Stimulated activated CD4-positive, alpha-beta T cell treated with anti-CD3 and anti-CD28 coated beads, Interleukin-12 subunit alpha, Interleukin-12 subunit beta, amount 100 ng/mL, for 24 hours (primary cell): ENCODE measurements at regions not wholly inside any gene's neighbourhood (a gene's known extent, or its start where the extent isn't known, plus 50 kb on each side); places are given as distances from the start of the nearest gene placed in this dataset.

Experiments used
- DNase-seq, 2 experiments: peaks; one replicate each; pipeline ENCODE4 v3.0.0-alpha.2; 2020; ENCODE audit warnings: low read depth in 2 of 2

GRCh38 chr6:113560908-113561307 lies 296.2 kb upstream of the MARCKS start:
- no peak for DNase-seq

- DNase-seq, result no peak
Observed at GRCh38 chr6:113562248-113562647, 294.9 kb upstream of the MARCKS start.

GRCh38 chr6:113564371-113565171 lies 292.6 kb upstream of the MARCKS start:
- DNase-seq, result no peak

- DNase-seq, result no peak
Observed at GRCh38 chr6:113565306-113565705, 291.8 kb upstream of the MARCKS start.

GRCh38 chr6:113570161-113570560 lies 287.0 kb upstream of the MARCKS start:
- no peak for DNase-seq

GRCh38 chr6:113570641-113571040 lies 286.5 kb upstream of the MARCKS start:
- no peak for DNase-seq

GRCh38 chr6:113574147-113574546 lies 283.0 kb upstream of the MARCKS start:
- no peak for DNase-seq

GRCh38 chr6:113576310-113576709 lies 280.8 kb upstream of the MARCKS start:
- no peak for DNase-seq

- DNase-seq, result no peak
Observed at GRCh38 chr6:113578691-113579090, 278.5 kb upstream of the MARCKS start.

- DNase-seq, result no peak
Observed at GRCh38 chr6:113584767-113585166, 272.4 kb upstream of the MARCKS start.

- no peak for DNase-seq
Observed at GRCh38 chr6:113585246-113585645, 271.9 kb upstream of the MARCKS start.

- no peak for DNase-seq
Observed at GRCh38 chr6:113586413-113587077, 270.6 kb upstream of the MARCKS start.

GRCh38 chr6:113587078-113587699 lies 270.0 kb upstream of the MARCKS start:
- no peak for DNase-seq

GRCh38 chr6:113588646-113589045 lies 268.5 kb upstream of the MARCKS start:
- no peak for DNase-seq

- DNase-seq, result no peak
Observed at GRCh38 chr6:113591896-113592827, 265.0 kb upstream of the MARCKS start.

- no peak for DNase-seq
Observed at GRCh38 chr6:113594726-113595125, 262.4 kb upstream of the MARCKS start.

- no peak for DNase-seq
Observed at GRCh38 chr6:113595911-113596376, 261.2 kb upstream of the MARCKS start.

- no peak for DNase-seq
Observed at GRCh38 chr6:113596387-113597230, 260.5 kb upstream of the MARCKS start.

GRCh38 chr6:113597231-113597583 lies 259.9 kb upstream of the MARCKS start:
- DNase-seq, result no peak

- DNase-seq, result no peak
Observed at GRCh38 chr6:113598786-113599185, 258.4 kb upstream of the MARCKS start.

- no peak for DNase-seq
Observed at GRCh38 chr6:113599444-113599843, 257.7 kb upstream of the MARCKS start.
